Esophagus muscularis mucosa (tissue), 4 donors: ENCODE measurements at regions not wholly inside any gene's neighbourhood (a gene's known extent, or its start where the extent isn't known, plus 50 kb on each side); places are given as distances from the start of the nearest gene placed in this dataset.

Experiments used
- DNase-seq: peaks from one replicate; pipeline ENCODE4 v3.0.0-alpha.2; 2017; ENCODE audit errors: extremely low spot score
- H3K27ac ChIP-seq, 4 donors: fragments of 200-600 bp; sonication (generic); replicated peaks in 1 of 4; 1 replicate in 3 of 4; 2 replicates in 1 of 4; pipeline ENCODE4 v1.5.1; 2016 to 2019; ENCODE audit warnings: mild to moderate bottlenecking in 1 of 4
- H3K27me3 ChIP-seq, 4 donors: fragments of 200-600 bp; sonication (generic); one replicate each; pipeline versions ENCODE4 v1.5.1 to v1.6.0; 2016 to 2019
- H3K36me3 ChIP-seq, 4 donors: fragments of 200-600 bp; sonication (generic); one replicate each; pipeline ENCODE4 v1.5.1; 2016 to 2019
- H3K4me1 ChIP-seq, 4 donors: fragments of 200-600 bp; sonication (generic); one replicate each; pipeline ENCODE4 v1.5.1; 2016 to 2019
- H3K4me3 ChIP-seq, 4 donors: fragments of 200-600 bp; sonication (generic); 1 replicate in 2 of 4; 2 replicates in 2 of 4; pipeline ENCODE4 v1.5.1; 2016 to 2019; ENCODE audit warnings: mild to moderate bottlenecking in 4 of 4, moderate library complexity in 1 of 4
- H3K9me3 ChIP-seq, 4 donors: fragments of 200-600 bp; sonication (generic); 1 replicate in 3 of 4; 2 replicates in 1 of 4; pipeline ENCODE4 v1.5.1; 2016 to 2019
- CTCF ChIP-seq, 3 experiments: fragments of 200-600 bp in 2 of 3; fragments of 450-650 bp in 1 of 3; sonication (generic) in 2 of 3; IDR thresholded peaks; one replicate each; pipeline ENCODE4 v1.5.1; 2017 to 2019; ENCODE audit warnings: antibody characterized with exemption in 3 of 3, mild to moderate bottlenecking in 2 of 3, moderate library complexity in 1 of 3
- EP300 ChIP-seq: sonication (generic); formaldehyde crosslinking; IDR thresholded peaks from one replicate; pipeline ENCODE4 v1.6.1; 2017; ENCODE audit warnings: antibody characterized with exemption
- POLR2A ChIP-seq: fragments of 450-650 bp; IDR thresholded peaks from one replicate; pipeline ENCODE4 v1.6.1; 2017; ENCODE audit warnings: antibody characterized with exemption, moderate library complexity, mild to moderate bottlenecking, low read depth
- POLR2AphosphoS5 ChIP-seq, 2 donors: sonication (generic); formaldehyde crosslinking; IDR thresholded peaks; one replicate each; pipeline ENCODE4 v1.6.1; 2017; ENCODE audit warnings: antibody characterized with exemption in 2 of 2
- WGBS: methylation state at CpG from one replicate; pipeline ENCODE4 v1.1.5; 2018; 5-methylcytosine and 5-hydroxymethylcytosine counted together
- intact Hi-C: fragments of 100-400 bp; cut with DNase I; formaldehyde crosslinking; loops from one replicate; pipeline ENCODE4 v1.15.1; 2023

GRCh38 chr6:66478705-66479104 lies 771.7 kb upstream of the EYS start:
- TF ChIP-seq POLR2AphosphoS5 (IDR thresholded peaks at IDR 0.05): no peak
- no peak for TF ChIP-seq POLR2A
- no peak for TF ChIP-seq EP300
- TF ChIP-seq CTCF (IDR thresholded peaks at IDR 0.05): no peak
- WGBS: 92% methylated on average over 6 of the region's 6 CpGs
- intact Hi-C loops: no loop called here

GRCh38 chr6:66435321-66435720 lies 728.3 kb upstream of the EYS start:
- Histone ChIP-seq H3K27me3 (no peaks in the 10 kb centered on the region), H3K4me3 (no peak overlapping the region), H3K9me3 (no peaks in the 10 kb centered on the region), H3K27ac (no peak overlapping the region), H3K36me3 (no peaks in the 10 kb centered on the region), H3K4me1 (no peaks in the 10 kb centered on the region)
- 86% methylated on average over 5 of the region's 5 CpGs for WGBS
- DNase-seq: no peak
- intact Hi-C loops: no loop called here
- no peak for TF ChIP-seq POLR2AphosphoS5 (IDR thresholded peaks at IDR 0.05)
- TF ChIP-seq EP300: no peak
- TF ChIP-seq POLR2A: no peak
- TF ChIP-seq CTCF (IDR thresholded peaks at IDR 0.05): no peak

More at GRCh38 chr6:66478705-66479104, 771.7 kb upstream of the EYS start:
- H3K36me3 ChIP-seq: no peaks in the 10 kb centered on the region
- H3K9me3 ChIP-seq: no peaks in the 10 kb centered on the region
- H3K27me3 ChIP-seq: no peaks in the 10 kb centered on the region
- H3K4me1 ChIP-seq: no peaks in the 10 kb centered on the region
- no peak for DNase-seq
- H3K27ac ChIP-seq: no peak overlapping the region
- H3K4me3 ChIP-seq: no peak overlapping the region

GRCh38 chr6:66429210-66429609 lies 722.2 kb upstream of the EYS start:
- TF ChIP-seq EP300 (no peak), POLR2A (no peak), POLR2AphosphoS5 (IDR thresholded peaks at IDR 0.05) (no peak), CTCF (IDR thresholded peaks at IDR 0.05) (no peak)
- Histone ChIP-seq H3K9me3 (peaks cover 0 to 8% (median 5%) of the 10 kb centered on the region in 4 donors), H3K27ac (no peak overlapping the region), H3K4me3 (no peak overlapping the region), H3K36me3 (no peaks in the 10 kb centered on the region), H3K27me3 (no peaks in the 10 kb centered on the region), H3K4me1 (no peaks in the 10 kb centered on the region)
- intact Hi-C loops: no loop called here
- DNase-seq: no peak
- 34% methylated on average over 2 of the region's 2 CpGs for WGBS

- Histone ChIP-seq H3K27me3 (no peaks in the 10 kb centered on the region), H3K4me3 (no peak overlapping the region), H3K27ac (no peak overlapping the region), H3K9me3 (peaks cover 0 to 8% (median 5%) of the 10 kb centered on the region in 4 donors), H3K4me1 (no peaks in the 10 kb centered on the region), H3K36me3 (no peaks in the 10 kb centered on the region)
- no peak for DNase-seq
- intact Hi-C loops: no loop called here
- TF ChIP-seq POLR2AphosphoS5 (IDR thresholded peaks at IDR 0.05) (no peak), EP300 (no peak), POLR2A (no peak), CTCF (IDR thresholded peaks at IDR 0.05) (no peak)
Observed at GRCh38 chr6:66423047-66423446, 716.0 kb upstream of the EYS start.

GRCh38 chr6:66421570-66421969 lies 714.5 kb upstream of the EYS start:
- TF ChIP-seq POLR2A (no peak), CTCF (IDR thresholded peaks at IDR 0.05) (no peak), POLR2AphosphoS5 (IDR thresholded peaks at IDR 0.05) (no peak)
- no peak overlapping the region for H3K4me3 ChIP-seq
- peaks cover 0 to 8% (median 0%) of the 10 kb centered on the region in 4 donors for H3K9me3 ChIP-seq

More at GRCh38 chr6:66421570-66421969, 714.5 kb upstream of the EYS start:
- Histone ChIP-seq H3K36me3 (no peaks in the 10 kb centered on the region), H3K27me3 (no peaks in the 10 kb centered on the region), H3K4me1 (no peaks in the 10 kb centered on the region), H3K27ac (no peak overlapping the region)
- intact Hi-C loops: no loop called here
- WGBS: 49% methylated on average over 3 of the region's 3 CpGs
- no peak for DNase-seq
